Natural killer cell (primary cell): ENCODE measurements at regions not wholly inside any gene's neighbourhood (a gene's known extent, or its start where the extent isn't known, plus 50 kb on each side); places are given as distances from the start of the nearest gene placed in this dataset.

Experiments used
- ATAC-seq, 3 donors: fragments of 150-1000 bp in 2 of 3; fragments of 200-7000 bp in 1 of 3; cut with Tn5 transposase; 1 replicate in 1 of 3; 2 replicates in 2 of 3; pipeline ENCODE4 v1.10.0; 2021; ENCODE audit warnings: mild to moderate bottlenecking in 2 of 3, moderate library complexity in 2 of 3
- DNase-seq, 2 donors: peaks; one replicate each; pipeline versions ENCODE4 v3.0.0 to v3.0.0-alpha.2; 2013 to 2021; ENCODE audit warnings: mixed read lengths in 1 of 2
- H3K27ac ChIP-seq: one replicate; pipeline ENCODE4 v1.5.1; 2013; ENCODE audit warnings: mild to moderate bottlenecking, low read length
- H3K27me3 ChIP-seq: one replicate; pipeline ENCODE4 v1.6.1; 2013; ENCODE audit warnings: low read length; ENCODE audit not compliant: control insufficient read depth, insufficient read depth
- H3K36me3 ChIP-seq: one replicate; pipeline ENCODE4 v1.6.1; 2013; ENCODE audit warnings: low read length; ENCODE audit not compliant: control insufficient read depth, insufficient read depth
- H3K4me1 ChIP-seq: one replicate; pipeline ENCODE4 v1.6.1; 2013; ENCODE audit warnings: low read length; ENCODE audit not compliant: control insufficient read depth, insufficient read depth
- H3K4me3 ChIP-seq: one replicate; pipeline ENCODE4 v1.5.1; 2013; ENCODE audit warnings: low read length
- H3K9me3 ChIP-seq: one replicate; pipeline ENCODE4 v1.6.1; 2013; ENCODE audit warnings: low read length; ENCODE audit not compliant: control insufficient read depth, insufficient read depth
- H3K27ac Mint-ChIP-seq, 2 donors: one replicate each; pipeline ENCODE4 v1.8.0; 2022; ENCODE audit warnings: mild to moderate bottlenecking in 2 of 2, mixed read lengths in 2 of 2, moderate library complexity in 1 of 2
- H3K27me3 Mint-ChIP-seq, 2 donors: one replicate each; pipeline ENCODE4 v1.8.0; 2022; ENCODE audit warnings: low read depth in 2 of 2, mixed read lengths in 2 of 2
- H3K36me3 Mint-ChIP-seq: one replicate; pipeline ENCODE4 v1.8.0; 2022; ENCODE audit warnings: mixed read lengths
- H3K4me1 Mint-ChIP-seq, 2 donors: one replicate each; pipeline ENCODE4 v1.8.0; 2022; ENCODE audit warnings: mixed read lengths in 2 of 2
- H3K4me3 Mint-ChIP-seq: one replicate; pipeline ENCODE4 v1.8.0; 2022; ENCODE audit warnings: mild to moderate bottlenecking, moderate library complexity, mixed read lengths
- H3K9me3 Mint-ChIP-seq, 2 donors: one replicate each; pipeline ENCODE4 v1.8.0; 2022; ENCODE audit warnings: mixed read lengths in 2 of 2
- WGBS: methylation state at CpG from one replicate; pipeline ENCODE4 v1.1.7; 2013; ENCODE audit warnings: missing lambda C conversion rate; ENCODE audit not compliant: insufficient coverage; 5-methylcytosine and 5-hydroxymethylcytosine counted together
- intact Hi-C: fragments of 100-400 bp; cut with micrococcal nuclease; formaldehyde crosslinking; loops from one replicate; pipeline ENCODE4 v1.14.2; 2022
- TF ChIP-seq, protein P1 (sequence below): fragments of 200-600 bp; IDR thresholded peaks from one replicate; pipeline ENCODE4 v1.8.0; 2022; ENCODE audit warnings: antibody characterized with exemption

DNA sequence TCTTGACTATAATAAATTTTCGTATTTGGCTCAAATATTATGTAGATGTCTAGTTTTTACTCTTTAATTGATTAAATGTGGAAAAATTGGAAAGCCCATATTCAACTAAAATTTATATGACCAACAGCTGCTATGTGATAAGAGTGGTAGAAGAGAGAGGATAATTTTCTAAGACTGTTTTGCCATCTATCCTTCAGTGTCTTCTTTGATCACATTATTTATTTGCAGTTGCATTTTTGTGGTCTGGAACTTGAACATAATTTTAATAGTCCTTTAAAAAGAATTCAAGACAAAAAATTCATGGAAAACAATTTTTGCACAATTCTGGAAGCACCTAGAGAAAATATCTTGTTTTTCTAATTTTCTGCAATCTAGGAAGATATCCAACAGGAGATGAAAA is 213.3 kb upstream of the THBS1 start:
- no peaks in the 10 kb centered on the region for H3K36me3 Mint-ChIP-seq
- intact Hi-C loops: no loop called here
- peaks cover 19 to 28% of the 10 kb centered on the region in 2 donors for H3K27me3 Mint-ChIP-seq
- TF ChIP-seq, protein P1, sequence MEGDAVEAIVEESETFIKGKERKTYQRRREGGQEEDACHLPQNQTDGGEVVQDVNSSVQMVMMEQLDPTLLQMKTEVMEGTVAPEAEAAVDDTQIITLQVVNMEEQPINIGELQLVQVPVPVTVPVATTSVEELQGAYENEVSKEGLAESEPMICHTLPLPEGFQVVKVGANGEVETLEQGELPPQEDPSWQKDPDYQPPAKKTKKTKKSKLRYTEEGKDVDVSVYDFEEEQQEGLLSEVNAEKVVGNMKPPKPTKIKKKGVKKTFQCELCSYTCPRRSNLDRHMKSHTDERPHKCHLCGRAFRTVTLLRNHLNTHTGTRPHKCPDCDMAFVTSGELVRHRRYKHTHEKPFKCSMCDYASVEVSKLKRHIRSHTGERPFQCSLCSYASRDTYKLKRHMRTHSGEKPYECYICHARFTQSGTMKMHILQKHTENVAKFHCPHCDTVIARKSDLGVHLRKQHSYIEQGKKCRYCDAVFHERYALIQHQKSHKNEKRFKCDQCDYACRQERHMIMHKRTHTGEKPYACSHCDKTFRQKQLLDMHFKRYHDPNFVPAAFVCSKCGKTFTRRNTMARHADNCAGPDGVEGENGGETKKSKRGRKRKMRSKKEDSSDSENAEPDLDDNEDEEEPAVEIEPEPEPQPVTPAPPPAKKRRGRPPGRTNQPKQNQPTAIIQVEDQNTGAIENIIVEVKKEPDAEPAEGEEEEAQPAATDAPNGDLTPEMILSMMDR: no peak
- ATAC-seq (no peak), DNase-seq (no peak)
- peaks cover under 1 to 14% of the 10 kb centered on the region in 2 donors for H3K9me3 Mint-ChIP-seq
- H3K27me3 ChIP-seq: no peaks in the 10 kb centered on the region
- H3K4me3 Mint-ChIP-seq: no peak overlapping the region
- WGBS: no CpG with 5 or more reads among the region's 1 CpG
- no peaks in the 10 kb centered on the region for H3K4me1 Mint-ChIP-seq
- no peak overlapping the region for H3K27ac Mint-ChIP-seq
- H3K36me3 ChIP-seq: no peaks in the 10 kb centered on the region
- peaks cover 7% of the 10 kb centered on the region for H3K9me3 ChIP-seq
- H3K4me1 ChIP-seq: no peaks in the 10 kb centered on the region
- H3K27ac ChIP-seq: no peak overlapping the region
- no peak overlapping the region for H3K4me3 ChIP-seq

DNA sequence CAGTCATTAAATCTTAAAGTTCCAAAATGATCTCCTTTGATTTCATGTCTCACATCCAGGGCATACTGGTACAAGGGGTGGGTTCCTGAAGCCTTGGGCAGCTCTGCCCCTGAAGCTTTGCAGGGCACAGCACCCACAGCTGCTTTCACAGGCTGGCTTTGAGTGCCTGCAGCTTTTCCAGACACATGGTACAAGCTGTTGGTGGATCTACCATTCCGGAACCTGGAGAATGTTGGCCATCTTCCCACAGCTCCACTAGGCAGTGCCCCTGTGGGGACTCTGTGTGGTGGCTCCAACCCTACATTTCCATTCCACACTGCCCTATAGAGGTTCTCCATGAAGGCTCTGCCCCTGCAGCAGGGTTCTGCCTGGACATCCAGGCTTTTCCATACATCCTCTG is 211.1 kb upstream of the THBS1 start:
- no peak for ATAC-seq
- intact Hi-C loops: no loop called here
- 92% methylated on average over 1 of the region's 1 CpG for WGBS
- H3K4me3 ChIP-seq: no peak overlapping the region
- no peak for DNase-seq
- no peaks in the 10 kb centered on the region for H3K4me1 ChIP-seq
- H3K36me3 Mint-ChIP-seq: no peaks in the 10 kb centered on the region
- H3K27me3 ChIP-seq: peaks cover 3% of the 10 kb centered on the region
- no peak overlapping the region for H3K4me3 Mint-ChIP-seq
- TF ChIP-seq, protein P1: no peak
- H3K27me3 Mint-ChIP-seq: peaks cover 17 to 19% of the 10 kb centered on the region in 2 donors
- no peak overlapping the region for H3K27ac Mint-ChIP-seq
- peaks cover 2 to 14% of the 10 kb centered on the region in 2 donors for H3K9me3 Mint-ChIP-seq
- H3K4me1 Mint-ChIP-seq: no peaks in the 10 kb centered on the region
- H3K27ac ChIP-seq: no peak overlapping the region
- no peaks in the 10 kb centered on the region for H3K36me3 ChIP-seq
- H3K9me3 ChIP-seq: peaks cover 7% of the 10 kb centered on the region

DNA sequence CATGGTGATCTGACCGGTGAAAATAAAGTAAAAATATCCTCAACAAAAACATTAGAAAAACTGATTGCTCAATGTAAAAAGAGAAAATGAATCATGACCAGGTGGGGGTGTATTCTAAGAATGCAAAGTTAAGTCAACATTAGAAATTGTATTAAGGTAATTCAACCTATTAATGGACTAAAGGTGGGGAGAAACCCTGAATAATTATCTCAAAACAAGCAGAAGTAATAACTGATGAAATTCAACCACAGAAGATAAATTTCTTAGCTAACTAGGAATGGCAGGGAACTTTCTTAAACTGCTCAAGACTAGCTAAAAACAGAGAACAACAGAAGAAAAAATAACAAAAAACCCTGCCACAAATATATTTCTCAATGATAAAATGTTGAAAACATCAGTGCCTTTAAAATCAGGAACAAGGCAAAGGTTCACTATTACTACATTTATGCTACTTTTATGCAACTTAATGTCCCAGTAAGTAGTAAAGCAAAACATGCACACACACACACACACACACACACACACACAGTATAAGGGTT is 204.4 kb upstream of the THBS1 start:
- peaks cover 2 to 7% of the 10 kb centered on the region in 2 donors for H3K9me3 Mint-ChIP-seq
- peaks cover 4% of the 10 kb centered on the region for H3K9me3 ChIP-seq
- TF ChIP-seq, protein P1: no peak
- WGBS: no CpG with 5 or more reads among the region's 1 CpG
- no peaks in the 10 kb centered on the region for H3K36me3 Mint-ChIP-seq
- no peak overlapping the region for H3K27ac ChIP-seq
- DNase-seq (no peak), ATAC-seq (no peak)
- no peak overlapping the region for H3K4me3 ChIP-seq
- H3K27me3 Mint-ChIP-seq: peaks cover 25 to 42% of the 10 kb centered on the region in 2 donors
- no peaks in the 10 kb centered on the region for H3K4me1 Mint-ChIP-seq
- no peaks in the 10 kb centered on the region for H3K4me1 ChIP-seq
- no peak overlapping the region for H3K4me3 Mint-ChIP-seq
- intact Hi-C loops: no loop called here
- no peaks in the 10 kb centered on the region for H3K36me3 ChIP-seq
- H3K27ac Mint-ChIP-seq: no peak overlapping the region
- H3K27me3 ChIP-seq: peaks cover 3% of the 10 kb centered on the region

DNA sequence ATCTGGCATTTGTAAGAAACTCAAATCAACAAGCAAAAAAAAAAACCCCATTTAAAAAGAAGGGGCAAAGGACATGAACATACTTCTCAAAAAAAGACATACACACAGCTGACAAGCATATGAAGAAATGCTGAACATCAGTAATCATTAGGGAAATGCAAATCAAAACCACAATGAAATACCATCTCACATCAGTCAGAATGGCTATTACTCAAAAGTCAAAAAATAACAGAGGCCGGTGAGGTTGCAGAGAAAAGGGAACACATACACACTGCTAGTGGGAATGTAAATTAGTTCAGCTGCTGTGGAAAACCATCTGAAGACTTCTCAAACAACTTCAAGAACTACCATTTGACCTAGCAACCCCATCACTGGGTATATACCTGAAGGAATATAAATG is 199.4 kb upstream of the THBS1 start:
- no peak for ATAC-seq
- no peaks in the 10 kb centered on the region for H3K36me3 ChIP-seq
- Mint-ChIP-seq H3K4me1 (no peaks in the 10 kb centered on the region), H3K27ac (no peak overlapping the region), H3K36me3 (no peaks in the 10 kb centered on the region), H3K9me3 (no peaks in the 10 kb centered on the region), H3K4me3 (no peak overlapping the region), H3K27me3 (peaks cover 13 to 45% of the 10 kb centered on the region in 2 donors)
- DNase-seq: no peak
- no peak overlapping the region for H3K4me3 ChIP-seq
- H3K9me3 ChIP-seq: no peaks in the 10 kb centered on the region
- no peak overlapping the region for H3K27ac ChIP-seq
- TF ChIP-seq, protein P1: no peak
- no CpG with 5 or more reads among the region's 1 CpG for WGBS
- no peaks in the 10 kb centered on the region for H3K27me3 ChIP-seq
- H3K4me1 ChIP-seq: no peaks in the 10 kb centered on the region
- intact Hi-C loops: no loop called here
